ENCODE measurements at regions not wholly inside any gene's neighbourhood (a gene's known extent, or its start where the extent isn't known, plus 50 kb on each side); places are given as distances from the start of the nearest gene placed in this dataset.

- Histone ChIP-seq H3K27ac (ENCODE audit: insufficient read depth, low read depth, low read length) (no peak overlapping the region), H3K9me3 (replicated peaks; ENCODE audit: control insufficient read depth, insufficient read depth, low read length) (no peaks in the 10 kb centered on the region), H3K4me1 (ENCODE audit: control insufficient read depth, extremely low read depth, insufficient read depth, low read length) (no peaks in the 10 kb centered on the region), H4K20me1 (replicated peaks; ENCODE audit: control insufficient read depth, extremely low read depth, insufficient read depth, low read length) (no peaks in the 10 kb centered on the region), H3K9ac (replicated peaks; ENCODE audit: extremely low read depth, insufficient read depth, low read length) (no peak overlapping the region), H3K27me3 (ENCODE audit: control insufficient read depth in 2 of 2, insufficient read depth in 2 of 2, low read length in 2 of 2) (no peaks in the 10 kb centered on the region), H3K4me3 (replicated peaks in 1 of 3; ENCODE audit: insufficient read depth in 1 of 3, low read depth in 1 of 3, low read length in 3 of 3) (no peak overlapping the region), H2AFZ (ENCODE audit: low read depth, low read length) (no peak overlapping the region), H3K36me3 (ENCODE audit: control insufficient read depth in 2 of 2, extremely low read depth in 1 of 2, insufficient read depth in 2 of 2, low read length in 2 of 2) (no peaks in the 10 kb centered on the region), H3K79me2 (ENCODE audit: control insufficient read depth, insufficient read depth, low read length) (no peaks in the 10 kb centered on the region), H3K9me1 (replicated peaks; ENCODE audit: control insufficient read depth, extremely low read depth, insufficient read depth, low read length) (no peaks in the 10 kb centered on the region), H3K4me2 (ENCODE audit: insufficient read depth, low read length) (no peak overlapping the region)
- dilution Hi-C loops (cut with MboI; ENCODE audit: extremely low pct_ligation_motif_present, low sequenced_read_pairs) = no loop called here
- TF ChIP-seq GATA2 (IDR thresholded peaks at IDR 0.05; ENCODE audit: insufficient read depth, insufficient read length, low read depth, low read length) (no peak), MAX (IDR thresholded peaks at IDR 0.05; ENCODE audit: insufficient read depth, insufficient read length) (no peak), FOS (IDR thresholded peaks at IDR 0.05; ENCODE audit: borderline replicate concordance, insufficient read depth, low read length) (no peak), POLR2AphosphoS5 (IDR thresholded peaks at IDR 0.05; ENCODE audit: insufficient read depth, low read depth, low read length) (no peak), MYC (IDR thresholded peaks at IDR 0.05; ENCODE audit: low read depth, low read length) (no peak)
- TF ChIP-seq, protein P1, sequence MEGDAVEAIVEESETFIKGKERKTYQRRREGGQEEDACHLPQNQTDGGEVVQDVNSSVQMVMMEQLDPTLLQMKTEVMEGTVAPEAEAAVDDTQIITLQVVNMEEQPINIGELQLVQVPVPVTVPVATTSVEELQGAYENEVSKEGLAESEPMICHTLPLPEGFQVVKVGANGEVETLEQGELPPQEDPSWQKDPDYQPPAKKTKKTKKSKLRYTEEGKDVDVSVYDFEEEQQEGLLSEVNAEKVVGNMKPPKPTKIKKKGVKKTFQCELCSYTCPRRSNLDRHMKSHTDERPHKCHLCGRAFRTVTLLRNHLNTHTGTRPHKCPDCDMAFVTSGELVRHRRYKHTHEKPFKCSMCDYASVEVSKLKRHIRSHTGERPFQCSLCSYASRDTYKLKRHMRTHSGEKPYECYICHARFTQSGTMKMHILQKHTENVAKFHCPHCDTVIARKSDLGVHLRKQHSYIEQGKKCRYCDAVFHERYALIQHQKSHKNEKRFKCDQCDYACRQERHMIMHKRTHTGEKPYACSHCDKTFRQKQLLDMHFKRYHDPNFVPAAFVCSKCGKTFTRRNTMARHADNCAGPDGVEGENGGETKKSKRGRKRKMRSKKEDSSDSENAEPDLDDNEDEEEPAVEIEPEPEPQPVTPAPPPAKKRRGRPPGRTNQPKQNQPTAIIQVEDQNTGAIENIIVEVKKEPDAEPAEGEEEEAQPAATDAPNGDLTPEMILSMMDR (IDR thresholded peaks at IDR 0.05; ENCODE audit: extremely low read depth in 1 of 2, insufficient read depth in 1 of 2, low read depth in 1 of 2, low read length in 2 of 2) = no peak
- ChIA-PET POLR2A (no interaction called here), CTCF (no interaction called here)
- no TSS peak for BruUV-seq (replicated peaks)
- intact Hi-C loops (cut with micrococcal nuclease) = no loop called here
- DNase-seq (ENCODE audit: low read depth, low spot score) (no peak), FAIRE-seq (no peak)
These were observed 162.1 kb upstream of the KIT start for GRCh38 chr4:54495641-54496040.

DNA sequence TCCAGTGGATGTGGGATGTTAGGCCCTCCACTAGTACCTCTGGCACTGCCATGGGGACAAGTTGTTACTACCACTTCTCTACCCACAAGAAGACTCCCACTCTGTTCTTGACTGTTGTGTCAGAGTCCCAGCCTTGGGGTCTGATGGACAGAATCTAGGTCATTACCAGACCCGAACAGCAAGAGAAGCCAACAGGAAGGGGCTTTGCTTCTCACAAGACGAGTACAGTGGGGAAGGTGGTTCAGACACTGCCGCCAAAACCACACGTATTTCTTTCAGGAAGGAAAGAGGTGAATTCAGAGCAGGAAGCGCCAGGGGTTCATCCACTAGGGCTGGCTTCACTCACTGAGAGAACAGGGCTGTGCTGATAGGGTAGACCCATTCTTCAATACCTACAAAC lies 161.3 kb upstream of the KIT start:
- Histone ChIP-seq H3K4me2 (ENCODE audit: insufficient read depth, low read length) (no peak overlapping the region), H3K27me3 (ENCODE audit: control insufficient read depth in 2 of 2, insufficient read depth in 2 of 2, low read length in 2 of 2) (no peaks in the 10 kb centered on the region), H3K9me1 (replicated peaks; ENCODE audit: control insufficient read depth, extremely low read depth, insufficient read depth, low read length) (no peaks in the 10 kb centered on the region), H3K36me3 (ENCODE audit: control insufficient read depth in 2 of 2, extremely low read depth in 1 of 2, insufficient read depth in 2 of 2, low read length in 2 of 2) (no peaks in the 10 kb centered on the region), H3K79me2 (ENCODE audit: control insufficient read depth, insufficient read depth, low read length) (no peaks in the 10 kb centered on the region), H3K9me3 (replicated peaks; ENCODE audit: control insufficient read depth, insufficient read depth, low read length) (no peaks in the 10 kb centered on the region), H3K4me3 (replicated peaks in 1 of 3; ENCODE audit: insufficient read depth in 1 of 3, low read depth in 1 of 3, low read length in 3 of 3) (no peak overlapping the region), H4K20me1 (replicated peaks; ENCODE audit: control insufficient read depth, extremely low read depth, insufficient read depth, low read length) (no peaks in the 10 kb centered on the region), H2AFZ (ENCODE audit: low read depth, low read length) (no peak overlapping the region), H3K9ac (replicated peaks; ENCODE audit: extremely low read depth, insufficient read depth, low read length) (no peak overlapping the region), H3K27ac (ENCODE audit: insufficient read depth, low read depth, low read length) (no peak overlapping the region), H3K4me1 (ENCODE audit: control insufficient read depth, extremely low read depth, insufficient read depth, low read length) (no peaks in the 10 kb centered on the region)
- CTCF ChIA-PET = no interaction called here
- intact Hi-C loops (cut with micrococcal nuclease) (no loop called here), dilution Hi-C loops (cut with MboI; ENCODE audit: extremely low pct_ligation_motif_present, low sequenced_read_pairs) (no loop called here)
- DNase-seq (ENCODE audit: low read depth, low spot score) = no peak
- BruUV-seq (replicated peaks) = no TSS peak
- no peak for TF ChIP-seq JUN (IDR thresholded peaks at IDR 0.05; ENCODE audit: borderline replicate concordance, insufficient read depth, insufficient read length, low read depth)
- POLR2A ChIA-PET = no interaction called here
- FAIRE-seq = no peak
